Mesendoderm (in vitro differentiated cells): ENCODE measurements at regions not wholly inside any gene's neighbourhood (a gene's known extent, or its start where the extent isn't known, plus 50 kb on each side); places are given as distances from the start of the nearest gene placed in this dataset.
A peak's percentile ranks its signal among the peaks of the same experiment; 100 is the strongest.

Experiments used
- DNase-seq: peaks from one replicate; pipeline ENCODE4 v3.0.0; 2013
- H2AK5ac ChIP-seq: 2 replicates; pipeline ENCODE4 v1.6.1; 2013; ENCODE audit warnings: low read length, inconsistent platforms
- H2BK120ac ChIP-seq: 2 replicates; pipeline ENCODE4 v1.6.1; 2013; ENCODE audit warnings: low read depth, mild to moderate bottlenecking, low read length, moderate library complexity, mixed read lengths
- H2BK15ac ChIP-seq: replicated peaks from 2 replicates; pipeline ENCODE4 v1.6.1; 2013; ENCODE audit warnings: low read depth, mild to moderate bottlenecking, moderate library complexity
- H2BK5ac ChIP-seq: 2 replicates; pipeline ENCODE4 v1.6.1; 2013; ENCODE audit warnings: low read length, inconsistent platforms
- H3K18ac ChIP-seq: 2 replicates; pipeline ENCODE4 v1.6.1; 2013; ENCODE audit warnings: mild to moderate bottlenecking, low read length, mixed read lengths
- H3K23ac ChIP-seq: one replicate; pipeline ENCODE4 v1.6.1; 2013; ENCODE audit warnings: low read length
- H3K27ac ChIP-seq: 2 replicates; pipeline ENCODE4 v1.5.1; 2013; ENCODE audit warnings: low read depth, mild to moderate bottlenecking, inconsistent platforms, low read length, moderate library complexity
- H3K27me3 ChIP-seq: 2 replicates; pipeline ENCODE4 v1.6.1; 2013; ENCODE audit warnings: low read length, control low read depth, mild to moderate bottlenecking, inconsistent platforms; ENCODE audit not compliant: insufficient read depth, poor library complexity
- H3K36me3 ChIP-seq: 2 replicates; pipeline ENCODE4 v1.6.1; 2013; ENCODE audit warnings: low read length, inconsistent platforms; ENCODE audit not compliant: control insufficient read depth, insufficient read depth
- H3K4ac ChIP-seq: one replicate; pipeline ENCODE4 v1.6.1; 2013; ENCODE audit warnings: low read depth, mild to moderate bottlenecking, low read length, moderate library complexity
- H3K4me1 ChIP-seq: 2 replicates; pipeline ENCODE4 v1.6.1; 2013; ENCODE audit warnings: low read depth, low read length, inconsistent platforms; ENCODE audit not compliant: control insufficient read depth
- H3K4me2 ChIP-seq: 2 replicates; pipeline ENCODE4 v1.6.1; 2013; ENCODE audit warnings: low read length
- H3K4me3 ChIP-seq: 2 replicates; pipeline ENCODE4 v1.5.1; 2013; ENCODE audit warnings: mild to moderate bottlenecking, low read length
- H3K56ac ChIP-seq: one replicate; pipeline ENCODE4 v1.6.1; 2013; ENCODE audit warnings: low read length
- H3K79me1 ChIP-seq: 2 replicates; pipeline ENCODE4 v1.6.1; 2013; ENCODE audit warnings: low read length, inconsistent platforms
- H3K79me2 ChIP-seq: 2 replicates; pipeline ENCODE4 v1.6.1; 2013; ENCODE audit warnings: mild to moderate bottlenecking, low read length; ENCODE audit not compliant: control insufficient read depth, insufficient read depth
- H3K9ac ChIP-seq: 2 replicates; pipeline ENCODE4 v1.6.1; 2013; ENCODE audit warnings: low read length, inconsistent platforms
- H4K5ac ChIP-seq: one replicate; pipeline ENCODE4 v1.6.1; 2013; ENCODE audit warnings: low read length
- H4K8ac ChIP-seq: one replicate; pipeline ENCODE4 v1.6.1; 2013; ENCODE audit warnings: low read depth, mild to moderate bottlenecking, control low read depth, low read length, moderate library complexity
- WGBS: extraction: QIAGEN DNeasy Blood & Tissue Kit; methylation state at CpG from one replicate; pipeline ENCODE4 v1.1.7; 2013; ENCODE audit warnings: low lambda C conversion rate, missing lambda C conversion rate; ENCODE audit not compliant: insufficient coverage; ENCODE audit errors: extremely low coverage; 5-methylcytosine and 5-hydroxymethylcytosine counted together

DNA sequence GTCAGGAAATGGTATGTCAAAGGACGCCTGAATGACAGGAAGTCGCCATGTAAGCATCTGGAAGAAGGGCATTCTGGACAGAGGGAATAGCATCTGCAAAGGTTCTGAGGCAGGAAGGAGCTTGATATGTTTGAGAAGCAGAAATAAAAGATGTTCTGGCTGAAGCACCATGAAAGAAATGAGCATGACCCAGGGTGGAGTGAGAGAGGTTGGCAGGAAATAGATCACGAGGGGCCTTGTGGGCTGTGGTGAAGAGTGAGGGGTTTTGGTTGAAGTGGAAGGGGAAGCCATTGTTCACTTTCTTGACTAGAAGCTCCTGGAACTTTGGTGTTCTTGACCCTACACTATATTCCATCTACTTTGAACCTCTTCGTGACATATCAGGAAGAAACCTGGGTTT, 99.4 kb upstream of the PARP11 start:
- no peak overlapping the region for H3K4me3 ChIP-seq
- no peak overlapping the region for H2BK5ac ChIP-seq
- H3K79me2 ChIP-seq, result no peaks in the 10 kb centered on the region
- H2BK120ac ChIP-seq, result no peak overlapping the region
- H3K23ac ChIP-seq, result no peak overlapping the region
- H3K4me2 ChIP-seq, result no peak overlapping the region
- H3K9ac ChIP-seq, result no peak overlapping the region
- H2BK15ac ChIP-seq, result no peak overlapping the region
- H4K8ac ChIP-seq, result no peak overlapping the region
- no peak overlapping the region for H2AK5ac ChIP-seq
- no peaks in the 10 kb centered on the region for H3K79me1 ChIP-seq
- no peaks in the 10 kb centered on the region for H3K27me3 ChIP-seq
- H3K27ac ChIP-seq, result no peak overlapping the region
- no peaks in the 10 kb centered on the region for H3K36me3 ChIP-seq
- H4K5ac ChIP-seq, result no peak overlapping the region
- WGBS, result no CpG with 5 or more reads among the region's 4 CpGs
- no peak for DNase-seq
- no peak overlapping the region for H3K18ac ChIP-seq
- H3K4me1 ChIP-seq, result peaks cover 3% of the 10 kb centered on the region
- H3K56ac ChIP-seq, result no peak overlapping the region
- no peak overlapping the region for H3K4ac ChIP-seq

- Histone ChIP-seq H3K56ac (no peak overlapping the region), H4K5ac (no peak overlapping the region), H2AK5ac (no peak overlapping the region), H2BK15ac (no peak overlapping the region), H4K8ac (no peak overlapping the region), H3K4ac (peak overlapping the region; percentile 84), H3K9ac (no peak overlapping the region), H3K36me3 (no peaks in the 10 kb centered on the region), H3K4me3 (no peak overlapping the region), H2BK120ac (no peak overlapping the region), H3K4me2 (no peak overlapping the region), H2BK5ac (no peak overlapping the region), H3K27ac (no peak overlapping the region), H3K79me1 (no peaks in the 10 kb centered on the region), H3K79me2 (no peaks in the 10 kb centered on the region), H3K4me1 (peaks cover 4% of the 10 kb centered on the region), H3K27me3 (no peaks in the 10 kb centered on the region), H3K18ac (no peak overlapping the region), H3K23ac (no peak overlapping the region)
- no peak for DNase-seq
- no CpG with 5 or more reads among the region's 4 CpGs for WGBS
These were observed 95.3 kb upstream of the PARP11 start for GRCh38 chr12:3968523-3968922.

- Histone ChIP-seq H3K27ac (no peak overlapping the region), H4K8ac (no peak overlapping the region), H3K23ac (no peak overlapping the region), H3K56ac (no peak overlapping the region), H3K4me2 (no peak overlapping the region), H3K79me2 (no peaks in the 10 kb centered on the region), H3K27me3 (no peaks in the 10 kb centered on the region), H3K4me3 (no peak overlapping the region), H4K5ac (no peak overlapping the region), H2BK120ac (no peak overlapping the region), H3K36me3 (no peaks in the 10 kb centered on the region), H3K4ac (no peak overlapping the region), H2BK15ac (no peak overlapping the region), H3K9ac (no peak overlapping the region), H3K79me1 (no peaks in the 10 kb centered on the region), H2AK5ac (no peak overlapping the region), H3K4me1 (peaks cover 7% of the 10 kb centered on the region), H2BK5ac (no peak overlapping the region), H3K18ac (no peak overlapping the region)
- peak; percentile 89 for DNase-seq
- WGBS, result no CpG with 5 or more reads among the region's 11 CpGs
These were observed 94.5 kb upstream of the PARP11 start for GRCh38 chr12:3967556-3968160.

DNA sequence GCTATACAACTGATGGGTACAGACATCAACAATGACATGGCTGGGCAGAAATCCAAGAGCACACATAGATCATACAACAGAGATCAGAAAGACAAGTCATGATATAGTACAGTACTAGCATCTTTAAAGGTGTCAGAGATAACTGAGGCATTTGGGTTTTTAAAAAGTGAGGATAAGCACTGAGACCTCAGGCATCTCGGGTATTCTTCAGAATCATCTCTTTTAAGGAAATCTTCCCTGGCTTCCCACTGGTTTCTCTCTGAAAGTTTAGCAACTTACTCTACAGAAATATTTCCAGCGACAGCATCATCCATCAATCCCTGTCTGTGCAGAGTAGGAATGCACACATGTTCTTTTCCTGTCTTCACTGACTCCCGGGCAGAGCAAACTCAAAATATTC, 93.2 kb upstream of the PARP11 start:
- Histone ChIP-seq H3K36me3 (no peaks in the 10 kb centered on the region), H4K5ac (no peak overlapping the region), H3K56ac (no peak overlapping the region), H3K79me1 (no peaks in the 10 kb centered on the region), H2BK5ac (no peak overlapping the region), H2BK15ac (no peak overlapping the region), H3K27ac (no peak overlapping the region), H3K23ac (no peak overlapping the region), H3K79me2 (no peaks in the 10 kb centered on the region), H2BK120ac (peak overlapping the region; percentile 13), H3K18ac (peak overlapping the region; percentile 51), H3K4me3 (no peak overlapping the region), H3K4me2 (no peak overlapping the region), H3K9ac (no peak overlapping the region), H3K4ac (no peak overlapping the region), H2AK5ac (no peak overlapping the region), H3K4me1 (peaks cover 7% of the 10 kb centered on the region), H4K8ac (no peak overlapping the region), H3K27me3 (no peaks in the 10 kb centered on the region)
- no peak for DNase-seq
- WGBS, result no CpG with 5 or more reads among the region's 3 CpGs

- Histone ChIP-seq H3K4me1 (peaks cover 7% of the 10 kb centered on the region), H3K27me3 (no peaks in the 10 kb centered on the region), H2BK5ac (no peak overlapping the region), H3K56ac (no peak overlapping the region), H3K4me2 (no peak overlapping the region), H3K4ac (no peak overlapping the region), H3K18ac (no peak overlapping the region), H3K9ac (no peak overlapping the region), H3K27ac (no peak overlapping the region), H2BK120ac (peak overlapping the region; percentile 46), H2AK5ac (no peak overlapping the region), H3K79me1 (no peaks in the 10 kb centered on the region), H3K36me3 (no peaks in the 10 kb centered on the region), H3K23ac (no peak overlapping the region), H2BK15ac (no peak overlapping the region), H4K5ac (no peak overlapping the region), H4K8ac (no peak overlapping the region), H3K4me3 (no peak overlapping the region), H3K79me2 (no peaks in the 10 kb centered on the region)
- no peak for DNase-seq
- no CpG with 5 or more reads among the region's 3 CpGs for WGBS
These were observed 91.8 kb upstream of the PARP11 start for GRCh38 chr12:3965046-3965445.

DNA sequence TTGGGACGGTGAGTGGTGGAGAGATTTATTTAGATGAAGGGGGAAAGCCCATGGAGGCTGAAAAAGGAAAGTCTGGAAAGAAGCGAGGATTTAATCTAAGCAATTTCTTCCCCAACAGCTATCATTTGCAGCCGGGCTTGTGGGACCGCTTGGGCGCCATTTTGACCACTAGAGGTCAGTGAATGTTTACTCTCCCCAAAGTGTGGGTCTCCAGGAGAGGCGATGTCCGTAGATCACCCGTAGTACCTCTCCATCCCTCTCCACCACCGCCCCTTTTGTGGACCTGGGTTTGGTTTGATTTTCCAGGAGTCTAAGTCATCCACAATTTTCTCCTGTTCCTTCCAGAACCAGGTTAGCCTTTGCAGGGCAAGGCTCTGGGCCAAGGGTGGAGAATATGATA, 91.2 kb upstream of the PARP11 start:
- no peak overlapping the region for H3K56ac ChIP-seq
- DNase-seq, result peak; percentile 83
- H3K4me3 ChIP-seq, result no peak overlapping the region
- no peak overlapping the region for H3K18ac ChIP-seq
- no peak overlapping the region for H2AK5ac ChIP-seq
- H3K79me1 ChIP-seq, result no peaks in the 10 kb centered on the region
- no peak overlapping the region for H2BK5ac ChIP-seq
- no peak overlapping the region for H3K9ac ChIP-seq
- no peak overlapping the region for H3K23ac ChIP-seq
- peaks cover 7% of the 10 kb centered on the region for H3K4me1 ChIP-seq
- H3K36me3 ChIP-seq, result no peaks in the 10 kb centered on the region
- H3K4me2 ChIP-seq, result no peak overlapping the region
- H4K8ac ChIP-seq, result no peak overlapping the region
- H2BK120ac ChIP-seq, result peak overlapping the region; percentile 52
- WGBS, result no CpG with 5 or more reads among the region's 9 CpGs
- no peaks in the 10 kb centered on the region for H3K79me2 ChIP-seq
- no peaks in the 10 kb centered on the region for H3K27me3 ChIP-seq
- H3K4ac ChIP-seq, result no peak overlapping the region
- H4K5ac ChIP-seq, result no peak overlapping the region
- peak overlapping the region; percentile 65 for H2BK15ac ChIP-seq
- no peak overlapping the region for H3K27ac ChIP-seq
